Panc1 (cell line): ENCODE measurements at regions not wholly inside any gene's neighbourhood (a gene's known extent, or its start where the extent isn't known, plus 50 kb on each side); places are given as distances from the start of the nearest gene placed in this dataset.

ENCODE experiments used
- ATAC-seq: fragments of 200-7000 bp; cut with Tn5 transposase; 2 replicates; pipeline ENCODE4 v1.9.1; 2020; ENCODE audit warnings: mild to moderate bottlenecking, moderate library complexity
- BruUV-seq: library from RNA; stranded (reverse); fragments of 400-500 nt; replicated peaks from 2 replicates; lab custom pipeline; 2021; lab: Mats Ljungman, UMichigan
- CTCF ChIA-PET: fragments of 300-600 bp; sonication (Branson Sonifier 250); formaldehyde crosslinking; loops from one replicate; lab custom pipeline; 2022; ENCODE audit warnings: antibody characterized with exemption; lab: Charles Lee
- POLR2A ChIA-PET: fragments of 300-600 bp; sonication (Branson Sonifier 250); formaldehyde crosslinking; loops from one replicate; lab custom pipeline; 2022; ENCODE audit warnings: antibody characterized with exemption; lab: Charles Lee
- DNase-seq: peaks from one replicate; pipeline ENCODE4 v3.0.0-alpha.2; 2010; ENCODE audit warnings: low read depth, low spot score
- H3K27ac ChIP-seq: 2 replicates; pipeline ENCODE4 v1.5.1; 2011; ENCODE audit warnings: mild to moderate bottlenecking, low read length, inconsistent platforms
- H3K27me3 ChIP-seq: fragments of 200-500 bp; sonication (Bioruptor generic); 2 replicates; pipeline ENCODE4 v1.6.0; 2014; ENCODE audit warnings: low read length, inconsistent platforms; ENCODE audit not compliant: control insufficient read depth, insufficient read depth
- H3K36me3 ChIP-seq: fragments of 200-500 bp; sonication (Bioruptor generic); 2 replicates; pipeline ENCODE4 v1.5.1; 2014; ENCODE audit warnings: inconsistent platforms, mild to moderate bottlenecking, low read length, moderate library complexity; ENCODE audit not compliant: control insufficient read depth, insufficient read depth
- H3K4me1 ChIP-seq: 2 replicates; pipeline ENCODE4 v1.5.1; 2011; ENCODE audit warnings: inconsistent platforms, mild to moderate bottlenecking, low read length, moderate library complexity; ENCODE audit not compliant: control insufficient read depth, insufficient read depth
- H3K4me3 ChIP-seq, 2 experiments: 2 replicates each; pipeline ENCODE4 v1.5.1; 2011 to 2012; ENCODE audit warnings: low read depth in 2 of 2, low read length in 2 of 2, mild to moderate bottlenecking in 2 of 2, inconsistent platforms in 1 of 2, moderate library complexity in 1 of 2
- H3K9me3 ChIP-seq: fragments of 200-500 bp; sonication (Bioruptor generic); 2 replicates; pipeline ENCODE4 v1.5.1; 2014; ENCODE audit warnings: low read depth, mild to moderate bottlenecking, inconsistent platforms, low read length, moderate library complexity; ENCODE audit not compliant: control insufficient read depth, insufficient read depth
- CTCF ChIP-seq: fragments of 450-650 bp; IDR thresholded peaks from 2 replicates; pipeline ENCODE4 v1.5.1; 2017; ENCODE audit warnings: mild to moderate bottlenecking
- POLR2AphosphoS5 ChIP-seq: IDR thresholded peaks from 2 replicates; pipeline ENCODE4 v1.6.1; 2012; ENCODE audit warnings: mild to moderate bottlenecking, low read depth, low read length, moderate library complexity
- REST ChIP-seq, 2 experiments: IDR thresholded peaks; 2 replicates each; pipeline ENCODE4 v1.6.1; 2011 to 2012; ENCODE audit warnings: low read depth in 2 of 2, control low read depth in 1 of 2, low read length in 1 of 2, mild to moderate bottlenecking in 1 of 2, moderate library complexity in 1 of 2; ENCODE audit not compliant: insufficient read depth in 1 of 2
- SIN3A ChIP-seq: IDR thresholded peaks from 2 replicates; pipeline ENCODE4 v1.6.1; 2012; ENCODE audit warnings: low read depth, mild to moderate bottlenecking, low read length, moderate library complexity, borderline replicate concordance; ENCODE audit not compliant: insufficient read depth
- TCF7L2 ChIP-seq: IDR thresholded peaks from 2 replicates; pipeline ENCODE4 v1.6.1; 2011; ENCODE audit warnings: mild to moderate bottlenecking, low read depth, low read length, inconsistent platforms
- in situ Hi-C: cut with HindIII; loops from 2 replicates; pipeline ENCODE4 v1.10.0; 2016; ENCODE audit warnings: low sequenced_read_pairs, low pct_unique_long_range_greater_than_20kb
- intact Hi-C: fragments of 100-400 bp; cut with micrococcal nuclease; formaldehyde crosslinking; loops from one replicate; pipeline ENCODE4 v1.10.0; 2022; ENCODE audit not compliant: unreplicated experiment

- DNase-seq (no peak), ATAC-seq (no peak)
- no TSS peak for BruUV-seq
- H3K36me3 ChIP-seq, result no peaks in the 10 kb centered on the region
- CTCF ChIA-PET, result no interaction called here
- POLR2A ChIA-PET, result no interaction called here
- H3K27ac ChIP-seq, result no peak overlapping the region
- TF ChIP-seq REST (IDR thresholded peaks at IDR 0.05; ENCODE audit: insufficient read depth in 1 of 2, low read depth in 2 of 2, low read length in 1 of 2) (no peak), POLR2AphosphoS5 (no peak), CTCF (no peak), TCF7L2 (no peak), SIN3A (no peak)
- H3K4me3 ChIP-seq, result no peak overlapping the region
- intact Hi-C loops (no loop called here), in situ Hi-C loops (no loop called here)
- H3K4me1 ChIP-seq, result no peaks in the 10 kb centered on the region
- H3K27me3 ChIP-seq, result peaks cover 3% of the 10 kb centered on the region; the same call in 1 of the 2 replicates
- H3K9me3 ChIP-seq, result no peaks in the 10 kb centered on the region
Observed at GRCh38 chr1:47622776-47623556, 185.1 kb downstream of the FOXD2 start.

- no peak overlapping the region for H3K4me3 ChIP-seq
- TF ChIP-seq SIN3A, result no peak
- CTCF ChIA-PET, result no interaction called here
- no peaks in the 10 kb centered on the region for H3K9me3 ChIP-seq
- peaks cover 3% of the 10 kb centered on the region; the same call in 1 of the 2 replicates for H3K27me3 ChIP-seq
- intact Hi-C loops (no loop called here), in situ Hi-C loops (no loop called here)
- no peak overlapping the region for H3K27ac ChIP-seq
- no peak for ATAC-seq
- POLR2A ChIA-PET, result no interaction called here
- H3K36me3 ChIP-seq, result no peaks in the 10 kb centered on the region
- BruUV-seq, result no TSS peak
- no peak for DNase-seq
- no peaks in the 10 kb centered on the region for H3K4me1 ChIP-seq
Observed at GRCh38 chr1:47623557-47623940, 185.7 kb downstream of the FOXD2 start.

GRCh38 chr1:47624531-47624930, 186.7 kb downstream of the FOXD2 start:
- H3K4me3 ChIP-seq, result no peak overlapping the region
- BruUV-seq, result no TSS peak
- CTCF ChIA-PET, result no interaction called here
- no peak for DNase-seq
- POLR2A ChIA-PET, result no interaction called here
- peaks cover 3% of the 10 kb centered on the region; the same call in 1 of the 2 replicates for H3K27me3 ChIP-seq
- no peaks in the 10 kb centered on the region for H3K9me3 ChIP-seq
- TF ChIP-seq TCF7L2 (no peak), CTCF (no peak), POLR2AphosphoS5 (no peak), SIN3A (no peak), REST (IDR thresholded peaks at IDR 0.05; ENCODE audit: insufficient read depth in 1 of 2, low read depth in 2 of 2, low read length in 1 of 2) (no peak)
- ATAC-seq, result no peak
- intact Hi-C loops (no loop called here), in situ Hi-C loops (no loop called here)
- H3K36me3 ChIP-seq, result no peaks in the 10 kb centered on the region
- no peak overlapping the region for H3K27ac ChIP-seq
- no peaks in the 10 kb centered on the region for H3K4me1 ChIP-seq
